B cell (primary cell): ENCODE measurements at regions not wholly inside any gene's neighbourhood (a gene's known extent, or its start where the extent isn't known, plus 50 kb on each side); places are given as distances from the start of the nearest gene placed in this dataset.

Experiments
- ATAC-seq: fragments of 200-7000 bp; cut with Tn5 transposase; one replicate; pipeline ENCODE4 v1.10.0; 2021; ENCODE audit warnings: low read depth, mild to moderate bottlenecking, moderate number of reproducible peaks, moderate library complexity
- CTCF ChIA-PET: fragments of 350-600 bp; sonication (Branson Sonifier 250); formaldehyde crosslinking; loops from one replicate; lab custom pipeline; 2021; ENCODE audit warnings: antibody characterized with exemption, inconsistent platforms; lab: Charles Lee
- POLR2A ChIA-PET: fragments of 350-600 bp; sonication (Branson Sonifier 250); formaldehyde crosslinking; loops from one replicate; lab custom pipeline; 2021; ENCODE audit warnings: antibody characterized with exemption; lab: Charles Lee
- DNase-seq: peaks from one replicate; pipeline ENCODE4 v3.0.0; 2013
- H2AFZ ChIP-seq: 2 replicates; pipeline ENCODE4 v1.6.1; 2012; ENCODE audit warnings: mild to moderate bottlenecking, low read depth, low read length; ENCODE audit not compliant: insufficient read depth, poor library complexity, severe bottlenecking
- H3K27ac ChIP-seq, 2 donors: 1 replicate in 1 of 2; 2 replicates in 1 of 2; pipeline ENCODE4 v1.5.1; 2012 to 2013; ENCODE audit warnings: low read length in 2 of 2, mild to moderate bottlenecking in 2 of 2, moderate library complexity in 1 of 2
- H3K27me3 ChIP-seq, 4 experiments: fragments of 200-600 bp in 1 of 4; sonication (generic) in 1 of 4; replicated peaks in 1 of 4; 1 replicate in 2 of 4; 2 replicates in 2 of 4; pipeline versions ENCODE4 v1.6.1 to v1.7.0; 2013 to 2016; ENCODE audit warnings: low read length in 3 of 4, mild to moderate bottlenecking in 2 of 4, mixed read lengths in 1 of 4, moderate library complexity in 1 of 4; ENCODE audit not compliant: insufficient read depth in 4 of 4, control insufficient read depth in 3 of 4; ENCODE audit errors: control extremely low read depth in 1 of 4
- H3K36me3 ChIP-seq, 2 experiments: replicated peaks in 1 of 2; 1 replicate in 1 of 2; 2 replicates in 1 of 2; pipeline versions ENCODE4 v1.6.1 to v1.7.1; 2013; ENCODE audit warnings: low read length in 1 of 2; ENCODE audit not compliant: insufficient read depth in 2 of 2, control insufficient read depth in 1 of 2; ENCODE audit errors: control extremely low read depth in 1 of 2, extremely low read depth in 1 of 2
- H3K4me1 ChIP-seq, 2 donors: fragments of 200-600 bp in 1 of 2; sonication (generic) in 1 of 2; 1 replicate in 1 of 2; 2 replicates in 1 of 2; pipeline versions ENCODE4 v1.5.1 to v1.6.1; 2013 to 2017; ENCODE audit warnings: low read length in 2 of 2; ENCODE audit not compliant: control insufficient read depth in 2 of 2, insufficient read depth in 2 of 2
- H3K4me2 ChIP-seq: replicated peaks from 2 replicates; pipeline ENCODE3; 2012; ENCODE audit warnings: mild to moderate bottlenecking, low read depth, low read length; ENCODE audit not compliant: poor library complexity, severe bottlenecking
- H3K4me3 ChIP-seq, 5 experiments: fragments of 200-600 bp in 1 of 5; sonication (generic) in 1 of 5; 1 replicate in 3 of 5; 2 replicates in 2 of 5; pipeline versions ENCODE4 v1.5.1 to v1.7.0; 2011 to 2016; ENCODE audit warnings: low read length in 4 of 5, mild to moderate bottlenecking in 4 of 5, low read depth in 2 of 5, control low read depth in 1 of 5, moderate library complexity in 1 of 5; ENCODE audit not compliant: insufficient read depth in 1 of 5; ENCODE audit errors: control extremely low read depth in 1 of 5, extremely low read depth in 1 of 5
- H3K79me2 ChIP-seq: fragments of 200-600 bp; sonication (generic); one replicate; pipeline ENCODE4 v1.6.0; 2016; ENCODE audit warnings: low read length; ENCODE audit not compliant: control insufficient read depth, insufficient read depth
- H3K9ac ChIP-seq: fragments of 200-600 bp; sonication (generic); 2 replicates; pipeline ENCODE4 v1.6.1; 2017; ENCODE audit warnings: mild to moderate bottlenecking, low read length, moderate library complexity
- H3K9me3 ChIP-seq, 3 donors: one replicate each; pipeline versions ENCODE4 v1.6.1 to v1.7.1; 2013; ENCODE audit warnings: low read length in 2 of 3; ENCODE audit not compliant: control insufficient read depth in 2 of 3, insufficient read depth in 1 of 3; ENCODE audit errors: control extremely low read depth in 1 of 3
- H4K20me1 ChIP-seq: 2 replicates; pipeline ENCODE4 v1.6.0; 2012; ENCODE audit warnings: mild to moderate bottlenecking, low read length; ENCODE audit not compliant: insufficient read depth, control insufficient read depth, poor library complexity, severe bottlenecking
- H3K27ac Mint-ChIP-seq: one replicate; pipeline ENCODE4 v1.8.0; 2021; ENCODE audit warnings: mixed read lengths
- H3K27me3 Mint-ChIP-seq: one replicate; pipeline ENCODE4 v1.8.0; 2021; ENCODE audit warnings: mixed read lengths
- H3K4me1 Mint-ChIP-seq: one replicate; pipeline ENCODE4 v1.8.0; 2021; ENCODE audit warnings: mixed read lengths
- H3K4me3 Mint-ChIP-seq: one replicate; pipeline ENCODE4 v1.8.0; 2021; ENCODE audit warnings: mixed read lengths
- H3K9me3 Mint-ChIP-seq: one replicate; pipeline ENCODE4 v1.8.0; 2022; ENCODE audit warnings: mixed read lengths; ENCODE audit not compliant: insufficient read depth
- EZH2 ChIP-seq: IDR thresholded peaks from 2 replicates; pipeline ENCODE4 v1.6.1; 2012; ENCODE audit warnings: borderline replicate concordance, low read depth, mild to moderate bottlenecking, moderate library complexity, low read length; ENCODE audit not compliant: insufficient read depth, poor library complexity, severe bottlenecking
- WGBS: methylation state at CpG from one replicate; pipeline ENCODE4 v1.1.5; 2013; ENCODE audit warnings: missing lambda C conversion rate; ENCODE audit not compliant: insufficient coverage; 5-methylcytosine and 5-hydroxymethylcytosine counted together
- intact Hi-C: fragments of 100-400 bp; cut with micrococcal nuclease; formaldehyde crosslinking; loops from one replicate; pipeline ENCODE4 v1.10.0; 2022
- TF ChIP-seq, protein P1 (sequence below): fragments of 200-600 bp; IDR thresholded peaks from one replicate; pipeline ENCODE4 v1.8.0; 2022; ENCODE audit warnings: antibody characterized with exemption, mild to moderate bottlenecking

DNA sequence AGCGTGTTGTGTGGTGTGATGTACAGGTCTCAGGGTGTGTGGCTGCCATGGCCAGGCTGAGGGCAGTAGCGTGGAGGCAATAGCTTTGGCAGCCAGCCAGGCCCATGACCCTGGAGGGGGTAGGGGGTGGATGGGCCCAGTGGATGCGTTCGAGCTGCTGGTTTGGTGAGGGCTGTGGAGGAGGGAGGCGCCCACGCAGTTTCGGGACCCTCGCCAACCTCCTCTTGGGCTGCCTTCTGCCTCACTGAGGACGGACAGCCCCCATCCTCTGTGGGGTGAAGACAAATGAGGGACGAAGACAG lies 238.6 kb upstream of the GSE1 start:
- H3K4me2 ChIP-seq = no peak overlapping the region
- Mint-ChIP-seq H3K27ac (no peak overlapping the region), H3K9me3 (no peaks in the 10 kb centered on the region), H3K4me3 (no peak overlapping the region), H3K27me3 (peaks cover 13% of the 10 kb centered on the region), H3K4me1 (no peaks in the 10 kb centered on the region)
- no peak overlapping the region for H3K4me3 ChIP-seq
- no peak overlapping the region for H2AFZ ChIP-seq
- H3K36me3 ChIP-seq = no peaks in the 10 kb centered on the region
- TF ChIP-seq, protein P1, sequence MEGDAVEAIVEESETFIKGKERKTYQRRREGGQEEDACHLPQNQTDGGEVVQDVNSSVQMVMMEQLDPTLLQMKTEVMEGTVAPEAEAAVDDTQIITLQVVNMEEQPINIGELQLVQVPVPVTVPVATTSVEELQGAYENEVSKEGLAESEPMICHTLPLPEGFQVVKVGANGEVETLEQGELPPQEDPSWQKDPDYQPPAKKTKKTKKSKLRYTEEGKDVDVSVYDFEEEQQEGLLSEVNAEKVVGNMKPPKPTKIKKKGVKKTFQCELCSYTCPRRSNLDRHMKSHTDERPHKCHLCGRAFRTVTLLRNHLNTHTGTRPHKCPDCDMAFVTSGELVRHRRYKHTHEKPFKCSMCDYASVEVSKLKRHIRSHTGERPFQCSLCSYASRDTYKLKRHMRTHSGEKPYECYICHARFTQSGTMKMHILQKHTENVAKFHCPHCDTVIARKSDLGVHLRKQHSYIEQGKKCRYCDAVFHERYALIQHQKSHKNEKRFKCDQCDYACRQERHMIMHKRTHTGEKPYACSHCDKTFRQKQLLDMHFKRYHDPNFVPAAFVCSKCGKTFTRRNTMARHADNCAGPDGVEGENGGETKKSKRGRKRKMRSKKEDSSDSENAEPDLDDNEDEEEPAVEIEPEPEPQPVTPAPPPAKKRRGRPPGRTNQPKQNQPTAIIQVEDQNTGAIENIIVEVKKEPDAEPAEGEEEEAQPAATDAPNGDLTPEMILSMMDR = no peak
- H4K20me1 ChIP-seq = no peaks in the 10 kb centered on the region
- H3K4me1 ChIP-seq = no peaks in the 10 kb centered on the region
- H3K9ac ChIP-seq = no peak overlapping the region
- DNase-seq (no peak), ATAC-seq (no peak)
- POLR2A ChIA-PET = no interaction called here
- CTCF ChIA-PET = no interaction called here
- H3K9me3 ChIP-seq = no peaks in the 10 kb centered on the region
- H3K79me2 ChIP-seq = no peaks in the 10 kb centered on the region
- H3K27ac ChIP-seq = no peak overlapping the region
- intact Hi-C loops = no loop called here
- peaks cover 0 to 28% (median 3%) of the 10 kb centered on the region in 4 experiments for H3K27me3 ChIP-seq
- WGBS = 91% methylated on average over 7 of the region's 10 CpGs

DNA sequence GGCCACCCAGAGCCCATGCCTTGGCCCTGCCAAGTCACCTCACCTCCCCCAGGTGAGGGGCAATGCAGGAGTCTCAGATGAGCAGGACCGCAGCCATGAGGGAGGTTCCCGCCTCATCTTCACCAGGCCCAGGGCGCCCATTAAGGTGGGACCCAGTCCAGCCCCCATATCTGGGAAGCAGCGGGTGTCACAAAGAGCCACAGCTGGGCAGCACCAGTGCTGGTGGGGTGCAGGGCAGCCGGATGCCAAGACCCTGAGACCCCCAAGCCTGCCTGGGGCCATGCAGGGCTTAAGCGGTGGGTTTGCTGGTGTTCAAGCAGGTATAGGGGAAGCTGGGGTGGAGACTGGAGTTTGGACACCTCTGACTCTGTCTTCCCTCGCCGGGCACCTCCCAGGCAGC lies 237.8 kb upstream of the GSE1 start:
- peaks cover 19% of the 10 kb centered on the region for H3K27me3 Mint-ChIP-seq
- no peaks in the 10 kb centered on the region for H3K36me3 ChIP-seq
- no peaks in the 10 kb centered on the region for H4K20me1 ChIP-seq
- ATAC-seq (no peak), DNase-seq (no peak)
- H3K4me3 ChIP-seq = no peak overlapping the region
- peaks cover 0 to 22% (median 3%) of the 10 kb centered on the region in 4 experiments for H3K27me3 ChIP-seq
- no peak overlapping the region for H2AFZ ChIP-seq
- H3K79me2 ChIP-seq = no peaks in the 10 kb centered on the region
- ChIA-PET POLR2A (no interaction called here), CTCF (interaction anchor here (1.2 kb wide), 1 partner anchor 9 kb away, joined by 4 read pairs; no protein-coding TSS in a partner anchor)
- no peaks in the 10 kb centered on the region for H3K9me3 Mint-ChIP-seq
- no peak overlapping the region for H3K27ac ChIP-seq
- H3K27ac Mint-ChIP-seq = no peak overlapping the region
- no peak for TF ChIP-seq EZH2
- TF ChIP-seq, protein P1 = no peak
- no peak overlapping the region for H3K4me2 ChIP-seq
- H3K9ac ChIP-seq = no peak overlapping the region
- no peak overlapping the region for H3K4me3 Mint-ChIP-seq
- H3K4me1 ChIP-seq = no peaks in the 10 kb centered on the region
- H3K9me3 ChIP-seq = no peaks in the 10 kb centered on the region
- WGBS = 95% methylated on average over 7 of the region's 8 CpGs
- H3K4me1 Mint-ChIP-seq = no peaks in the 10 kb centered on the region
- intact Hi-C loops = no loop called here
